ENCODE measurements at regions not wholly inside any gene's neighbourhood (a gene's known extent, or its start where the extent isn't known, plus 50 kb on each side); places are given as distances from the start of the nearest gene placed in this dataset.
A peak's percentile ranks its signal among the peaks of the same experiment; 100 is the strongest.
"Not testable (repeated sequence)": the region's sequence is repeated elsewhere in the genome, so short reads cannot be mapped to it uniquely, and the experiment has no call there.

DNA sequence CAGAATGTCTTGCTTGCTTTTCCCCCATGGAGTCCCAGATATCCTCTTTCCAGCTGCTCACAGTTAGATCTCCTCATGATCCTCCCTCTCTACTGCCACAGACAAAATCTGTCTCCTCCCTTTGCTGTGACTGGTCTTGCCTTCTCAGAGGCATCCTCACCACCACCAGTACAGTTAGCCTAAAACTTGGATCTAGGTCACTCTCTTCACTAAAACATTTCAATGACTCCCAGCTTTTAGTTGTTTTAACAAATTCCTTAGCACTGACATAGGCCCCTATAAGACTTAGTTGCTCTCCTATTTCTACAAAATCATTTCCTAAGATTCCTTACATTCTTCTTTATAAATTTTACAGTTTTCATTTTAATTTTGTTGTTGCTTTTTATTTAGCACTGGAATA, 734.2 kb upstream of the CHAC2 start:
- H3K4me1 Mint-ChIP-seq (ENCODE audit: low read depth) = no peaks in the 10 kb centered on the region
- H3K4me3 Mint-ChIP-seq (ENCODE audit: low read depth) = no peak overlapping the region
- H3K27ac Mint-ChIP-seq = no peak overlapping the region
- TF ChIP-seq, protein P1, sequence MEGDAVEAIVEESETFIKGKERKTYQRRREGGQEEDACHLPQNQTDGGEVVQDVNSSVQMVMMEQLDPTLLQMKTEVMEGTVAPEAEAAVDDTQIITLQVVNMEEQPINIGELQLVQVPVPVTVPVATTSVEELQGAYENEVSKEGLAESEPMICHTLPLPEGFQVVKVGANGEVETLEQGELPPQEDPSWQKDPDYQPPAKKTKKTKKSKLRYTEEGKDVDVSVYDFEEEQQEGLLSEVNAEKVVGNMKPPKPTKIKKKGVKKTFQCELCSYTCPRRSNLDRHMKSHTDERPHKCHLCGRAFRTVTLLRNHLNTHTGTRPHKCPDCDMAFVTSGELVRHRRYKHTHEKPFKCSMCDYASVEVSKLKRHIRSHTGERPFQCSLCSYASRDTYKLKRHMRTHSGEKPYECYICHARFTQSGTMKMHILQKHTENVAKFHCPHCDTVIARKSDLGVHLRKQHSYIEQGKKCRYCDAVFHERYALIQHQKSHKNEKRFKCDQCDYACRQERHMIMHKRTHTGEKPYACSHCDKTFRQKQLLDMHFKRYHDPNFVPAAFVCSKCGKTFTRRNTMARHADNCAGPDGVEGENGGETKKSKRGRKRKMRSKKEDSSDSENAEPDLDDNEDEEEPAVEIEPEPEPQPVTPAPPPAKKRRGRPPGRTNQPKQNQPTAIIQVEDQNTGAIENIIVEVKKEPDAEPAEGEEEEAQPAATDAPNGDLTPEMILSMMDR (IDR thresholded peaks at IDR 0.05; ENCODE audit: unreplicated experiment) = no peak
- no peaks in the 10 kb centered on the region for H3K9me3 Mint-ChIP-seq (ENCODE audit: low read depth)
- H3K27me3 Mint-ChIP-seq = no peaks in the 10 kb centered on the region
- H3K36me3 Mint-ChIP-seq (ENCODE audit: insufficient read depth) = no peaks in the 10 kb centered on the region
- DNase-seq (ENCODE audit: low spot score, unreplicated experiment) = no peak

DNA sequence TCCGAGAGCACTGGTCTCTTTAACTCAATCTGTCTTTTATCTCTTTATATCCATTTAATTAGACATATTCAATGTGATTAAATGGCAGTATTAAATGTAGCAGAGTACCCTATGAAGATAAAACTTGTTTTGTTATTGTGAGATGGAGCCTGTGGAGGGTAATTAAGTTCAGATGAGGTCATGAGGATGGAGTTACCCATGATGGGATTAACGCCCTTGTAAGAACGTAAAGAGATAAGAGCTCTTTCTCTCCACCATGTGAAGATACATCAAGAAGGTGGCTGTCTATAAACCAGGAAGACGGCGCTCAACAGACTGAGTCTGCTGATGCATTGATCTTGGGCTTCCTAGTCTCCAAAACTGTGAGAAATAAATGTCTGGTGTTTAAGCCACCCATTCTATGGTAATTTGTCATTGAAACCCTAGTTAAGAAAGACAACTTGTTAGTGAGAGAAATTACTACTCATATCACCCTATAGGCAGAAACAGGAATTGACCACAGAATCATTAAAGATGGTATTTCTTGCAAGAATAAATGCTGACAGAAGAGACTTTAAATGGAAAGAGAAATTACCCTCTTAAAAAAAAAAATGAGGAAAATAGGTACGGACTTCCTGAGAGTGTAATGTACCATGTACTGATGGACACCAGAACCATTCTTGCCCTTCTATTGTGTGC, 738.7 kb upstream of the CHAC2 start:
- no peaks in the 10 kb centered on the region for H3K9me3 Mint-ChIP-seq (ENCODE audit: low read depth)
- no peaks in the 10 kb centered on the region for H3K4me1 Mint-ChIP-seq (ENCODE audit: low read depth)
- no peak overlapping the region for H3K4me3 Mint-ChIP-seq (ENCODE audit: low read depth)
- H3K27me3 Mint-ChIP-seq = no peaks in the 10 kb centered on the region
- TF ChIP-seq, protein P1 (IDR thresholded peaks at IDR 0.05; ENCODE audit: unreplicated experiment) = peak; percentile 15
- H3K27ac Mint-ChIP-seq = no peak overlapping the region
- H3K36me3 Mint-ChIP-seq (ENCODE audit: insufficient read depth) = no peaks in the 10 kb centered on the region
- DNase-seq (ENCODE audit: low spot score, unreplicated experiment) = no peak

DNA sequence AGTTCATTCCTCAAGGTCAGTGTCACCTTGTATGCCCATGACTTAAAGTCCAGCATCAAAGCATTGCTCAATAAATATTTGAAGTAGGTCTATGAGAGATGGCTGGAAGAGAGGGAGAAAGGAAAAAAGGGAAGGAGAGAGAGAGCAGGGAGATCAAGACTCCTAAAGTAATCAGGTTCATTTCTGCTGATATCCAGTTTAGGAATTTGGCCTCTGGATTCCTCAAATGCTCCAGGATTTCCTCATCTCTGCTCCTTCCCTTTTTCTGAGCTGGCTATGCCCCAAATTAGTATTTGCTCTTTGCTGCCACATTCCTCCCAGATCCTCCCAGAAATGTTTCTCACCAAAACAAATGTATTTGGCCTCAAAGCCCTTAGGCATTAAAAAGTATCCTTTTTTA, 739.4 kb upstream of the CHAC2 start:
- TF ChIP-seq, protein P1 (IDR thresholded peaks at IDR 0.05; ENCODE audit: unreplicated experiment) = no peak
- no peaks in the 10 kb centered on the region for H3K4me1 Mint-ChIP-seq (ENCODE audit: low read depth)
- DNase-seq (ENCODE audit: low spot score, unreplicated experiment) = no peak
- no peak overlapping the region for H3K4me3 Mint-ChIP-seq (ENCODE audit: low read depth)
- no peaks in the 10 kb centered on the region for H3K27me3 Mint-ChIP-seq
- H3K36me3 Mint-ChIP-seq (ENCODE audit: insufficient read depth) = no peaks in the 10 kb centered on the region
- no peak overlapping the region for H3K27ac Mint-ChIP-seq
- no peaks in the 10 kb centered on the region for H3K9me3 Mint-ChIP-seq (ENCODE audit: low read depth)

DNA sequence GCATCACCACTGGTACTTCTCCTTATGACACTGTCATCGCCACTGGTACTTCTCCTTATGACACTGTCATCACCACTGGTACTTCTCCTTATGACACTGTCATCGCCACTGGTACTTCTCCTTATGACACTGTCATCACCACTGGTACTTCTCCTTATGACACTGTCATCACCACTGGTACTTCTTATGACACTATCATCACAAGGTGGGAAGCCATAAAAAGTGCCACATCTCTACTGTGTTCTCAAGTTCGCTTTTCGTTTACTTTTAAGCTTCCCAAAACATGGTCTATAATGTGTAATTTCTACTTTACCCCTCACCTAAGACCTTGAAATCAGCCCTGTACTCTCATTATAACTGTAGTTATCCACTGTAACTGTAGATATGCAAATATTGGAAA, 745.4 kb upstream of the CHAC2 start:
- DNase-seq (ENCODE audit: low spot score, unreplicated experiment); H3K9me3 Mint-ChIP-seq (ENCODE audit: low read depth); H3K4me3 Mint-ChIP-seq (ENCODE audit: low read depth); H3K4me1 Mint-ChIP-seq (ENCODE audit: low read depth); H3K27ac Mint-ChIP-seq; H3K27me3 Mint-ChIP-seq; H3K36me3 Mint-ChIP-seq (ENCODE audit: insufficient read depth): not testable (repeated sequence)

- no peak overlapping the region for H3K27ac Mint-ChIP-seq
- TF ChIP-seq, protein P1 (IDR thresholded peaks at IDR 0.05; ENCODE audit: unreplicated experiment) = no peak
These were observed 745.8 kb upstream of the CHAC2 start for GRCh38 chr2:53021828-53022227.

GRCh38 chr2:53021292-53021691, 746.3 kb upstream of the CHAC2 start:
- no peak overlapping the region for H3K27ac Mint-ChIP-seq

More at GRCh38 chr2:53021828-53022227, 745.8 kb upstream of the CHAC2 start:
- Mint-ChIP-seq H3K9me3 (ENCODE audit: low read depth) (no peaks in the 10 kb centered on the region), H3K4me1 (ENCODE audit: low read depth) (no peaks in the 10 kb centered on the region), H3K4me3 (ENCODE audit: low read depth) (no peak overlapping the region), H3K27me3 (no peaks in the 10 kb centered on the region), H3K36me3 (ENCODE audit: insufficient read depth) (no peaks in the 10 kb centered on the region)
- no peak for DNase-seq (ENCODE audit: low spot score, unreplicated experiment)

More at GRCh38 chr2:53021292-53021691, 746.3 kb upstream of the CHAC2 start:
- Mint-ChIP-seq H3K36me3 (ENCODE audit: insufficient read depth) (no peaks in the 10 kb centered on the region), H3K27me3 (no peaks in the 10 kb centered on the region), H3K9me3 (ENCODE audit: low read depth) (no peaks in the 10 kb centered on the region), H3K4me3 (ENCODE audit: low read depth) (no peak overlapping the region), H3K4me1 (ENCODE audit: low read depth) (no peaks in the 10 kb centered on the region)
- TF ChIP-seq, protein P1 (IDR thresholded peaks at IDR 0.05; ENCODE audit: unreplicated experiment) = no peak
- DNase-seq (ENCODE audit: low spot score, unreplicated experiment) = no peak

All from progenitor cell of endocrine pancreas (in vitro differentiated cells).